T-cell (primary cell): ENCODE measurements at regions not wholly inside any gene's neighbourhood (a gene's known extent, or its start where the extent isn't known, plus 50 kb on each side); places are given as distances from the start of the nearest gene placed in this dataset.

ENCODE experiments used
- ATAC-seq, 4 experiments: fragments of 200-7000 bp in 3 of 4; fragments of 150-1000 bp in 1 of 4; cut with Tn5 transposase; replicated peaks in 1 of 4; 1 replicate in 3 of 4; 2 replicates in 1 of 4; pipeline ENCODE4 v1.10.0; 2021; ENCODE audit warnings: moderate library complexity in 3 of 4, mild to moderate bottlenecking in 2 of 4, moderate number of reproducible peaks in 1 of 4
- CTCF ChIA-PET, 2 donors: fragments of 300-600 bp; sonication (Branson Sonifier 250); formaldehyde crosslinking; loops; one replicate each; lab custom pipeline; 2022; ENCODE audit warnings: antibody characterized with exemption in 2 of 2; lab: Charles Lee
- POLR2A ChIA-PET, 2 donors: fragments of 300-600 bp; sonication (Branson Sonifier 250); formaldehyde crosslinking; loops; one replicate each; lab custom pipeline; 2022; ENCODE audit warnings: antibody characterized with exemption in 2 of 2; lab: Charles Lee
- DNase-seq, 35 experiments: peaks; one replicate each; pipeline versions ENCODE4 v3.0.0 to v3.0.0-alpha.2; 2013 to 2023
- H3K27ac ChIP-seq: one replicate; pipeline ENCODE4 v1.5.1; 2013; ENCODE audit warnings: low read length
- H3K27me3 ChIP-seq, 2 experiments: replicated peaks in 1 of 2; 1 replicate in 1 of 2; 2 replicates in 1 of 2; pipeline versions ENCODE4 v1.6.1 to v1.7.0; 2013; ENCODE audit warnings: low read length in 1 of 2, mixed read lengths in 1 of 2; ENCODE audit not compliant: control insufficient read depth in 2 of 2, insufficient read depth in 2 of 2; ENCODE audit errors: extremely low read depth in 1 of 2
- H3K36me3 ChIP-seq, 2 donors: 1 replicate in 1 of 2; 2 replicates in 1 of 2; pipeline versions ENCODE4 v1.6.1 to v1.7.0; 2013; ENCODE audit warnings: low read length in 1 of 2; ENCODE audit not compliant: control insufficient read depth in 2 of 2, insufficient read depth in 1 of 2; ENCODE audit errors: extremely low read depth in 1 of 2
- H3K4me1 ChIP-seq, 2 experiments: 1 replicate in 1 of 2; 2 replicates in 1 of 2; pipeline versions ENCODE4 v1.6.1 to v1.7.0; 2013; ENCODE audit warnings: low read length in 2 of 2, mixed read lengths in 1 of 2; ENCODE audit not compliant: insufficient read depth in 2 of 2, control insufficient read depth in 1 of 2; ENCODE audit errors: extremely low read depth in 1 of 2
- H3K4me3 ChIP-seq, 2 donors: 1 replicate in 1 of 2; 2 replicates in 1 of 2; pipeline versions ENCODE4 v1.5.1 to v1.7.0; 2013; ENCODE audit warnings: mild to moderate bottlenecking in 2 of 2, low read length in 1 of 2, moderate library complexity in 1 of 2; ENCODE audit not compliant: control insufficient read depth in 1 of 2; ENCODE audit errors: extremely low read depth in 1 of 2
- H3K9me3 ChIP-seq: 2 replicates; pipeline ENCODE4 v1.7.0; 2013
- H3K27ac Mint-ChIP-seq, 2 donors: one replicate each; pipeline ENCODE4 v1.8.0; 2020 to 2021; ENCODE audit warnings: mild to moderate bottlenecking in 2 of 2, mixed read lengths in 2 of 2
- H3K27me3 Mint-ChIP-seq, 2 donors: one replicate each; pipeline ENCODE4 v1.8.0; 2021 to 2022; ENCODE audit warnings: mixed read lengths in 2 of 2
- H3K36me3 Mint-ChIP-seq: one replicate; pipeline ENCODE4 v1.8.0; 2021; ENCODE audit warnings: mixed read lengths
- H3K4me1 Mint-ChIP-seq, 3 donors: one replicate each; pipeline ENCODE4 v1.8.0; 2020 to 2022; ENCODE audit warnings: mixed read lengths in 3 of 3, mild to moderate bottlenecking in 1 of 3
- H3K4me3 Mint-ChIP-seq, 3 donors: one replicate each; pipeline ENCODE4 v1.8.0; 2020 to 2022; ENCODE audit warnings: mild to moderate bottlenecking in 3 of 3, mixed read lengths in 3 of 3, moderate library complexity in 3 of 3
- H3K9me3 Mint-ChIP-seq, 3 donors: one replicate each; pipeline ENCODE4 v1.8.0; 2020 to 2022; ENCODE audit warnings: mixed read lengths in 3 of 3
- WGBS: methylation state at CpG from one replicate; pipeline ENCODE4 v1.1.5; 2013; ENCODE audit warnings: missing lambda C conversion rate; ENCODE audit not compliant: insufficient coverage; 5-methylcytosine and 5-hydroxymethylcytosine counted together

DNA sequence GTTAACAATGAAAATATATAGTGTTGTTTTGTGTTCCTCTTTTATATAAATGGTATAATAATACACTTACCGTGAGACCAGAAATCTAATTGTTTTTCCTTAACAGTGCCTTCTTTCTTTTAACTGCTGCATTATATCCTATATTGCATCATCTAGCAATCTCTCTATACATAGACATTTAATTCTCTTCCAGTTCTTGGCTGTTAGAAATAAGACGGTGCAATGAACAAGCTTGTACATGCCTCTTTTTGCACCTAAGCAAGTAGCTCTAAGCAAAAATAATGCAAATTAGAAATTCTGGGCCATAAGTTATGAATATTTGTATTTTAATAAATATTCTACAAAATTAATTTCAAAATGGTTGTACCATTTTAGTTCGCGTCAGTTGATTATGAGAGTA lies 55.9 kb upstream of the AHR start:
- H3K4me3 Mint-ChIP-seq: no peak overlapping the region
- POLR2A ChIA-PET: no interaction called here
- peaks cover 3% of the 10 kb centered on the region for H3K36me3 Mint-ChIP-seq
- no CpG with 5 or more reads among the region's 4 CpGs for WGBS
- Histone ChIP-seq H3K36me3 (no peaks in the 10 kb centered on the region), H3K4me3 (no peak overlapping the region), H3K27ac (no peak overlapping the region), H3K9me3 (no peaks in the 10 kb centered on the region), H3K4me1 (no peaks in the 10 kb centered on the region), H3K27me3 (no peaks in the 10 kb centered on the region)
- ATAC-seq (no peak), DNase-seq (no peak)
- CTCF ChIA-PET: interaction anchor here in 1 of 2 donors (0.6 kb wide), 1 partner anchor 146 kb away, joined by 3 read pairs; no protein-coding TSS in a partner anchor
- peaks cover 0 to 4% (median 0%) of the 10 kb centered on the region in 3 donors for H3K9me3 Mint-ChIP-seq
- H3K27me3 Mint-ChIP-seq: no peaks in the 10 kb centered on the region
- no peak overlapping the region for H3K27ac Mint-ChIP-seq
- H3K4me1 Mint-ChIP-seq: peaks cover 0 to 4% (median 4%) of the 10 kb centered on the region in 3 donors

DNA sequence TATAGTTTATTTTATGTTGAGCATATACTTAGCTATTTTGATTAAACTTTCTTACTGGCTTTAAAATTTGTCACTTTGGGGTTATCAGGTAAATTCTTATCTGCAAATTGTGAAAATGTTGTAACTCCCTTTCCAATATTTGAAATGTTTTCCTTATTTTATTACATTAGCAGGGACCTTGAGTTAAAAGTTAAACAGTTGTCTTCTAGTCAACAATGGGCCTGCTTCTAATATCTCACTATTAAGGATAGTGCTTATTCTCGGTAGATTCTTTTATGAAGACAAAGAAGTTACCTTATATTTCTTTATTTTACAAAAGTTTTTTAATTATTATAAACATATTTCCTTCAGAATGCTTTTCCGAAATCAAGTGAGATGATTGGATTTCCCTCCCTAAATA lies 53.7 kb upstream of the AHR start:
- POLR2A ChIA-PET: no interaction called here
- CTCF ChIA-PET: no interaction called here

GRCh38 chr7:17247357-17247756 lies 51.1 kb upstream of the AHR start:
- CTCF ChIA-PET: no interaction called here

More for the DNA sequence above, 53.7 kb upstream of the AHR start:
- no peaks in the 10 kb centered on the region for H3K27me3 ChIP-seq
- no peak overlapping the region for H3K27ac ChIP-seq
- Mint-ChIP-seq H3K36me3 (no peaks in the 10 kb centered on the region), H3K9me3 (no peaks in the 10 kb centered on the region), H3K4me3 (no peak overlapping the region), H3K27me3 (no peaks in the 10 kb centered on the region), H3K4me1 (no peaks in the 10 kb centered on the region), H3K27ac (no peak overlapping the region)
- no peak overlapping the region for H3K4me3 ChIP-seq
- H3K4me1 ChIP-seq: no peaks in the 10 kb centered on the region
- no peaks in the 10 kb centered on the region for H3K9me3 ChIP-seq
- DNase-seq (no peak), ATAC-seq (no peak)
- WGBS: no CpG with 5 or more reads among the region's 2 CpGs
- H3K36me3 ChIP-seq: no peaks in the 10 kb centered on the region

GRCh38 chr7:17248527-17248926 lies 49.9 kb upstream of the AHR start:
- Mint-ChIP-seq H3K9me3 (peaks cover 0 to 3% (median 0%) of the 10 kb centered on the region in 3 donors), H3K36me3 (peaks cover 4% of the 10 kb centered on the region), H3K4me3 (no peak overlapping the region), H3K4me1 (peaks cover 2 to 9% (median 8%) of the 10 kb centered on the region in 3 donors), H3K27me3 (no peaks in the 10 kb centered on the region), H3K27ac (no peak overlapping the region)
- POLR2A ChIA-PET: no interaction called here
- CTCF ChIA-PET: no interaction called here
- H3K4me1 ChIP-seq: no peaks in the 10 kb centered on the region
- ATAC-seq: no peak
- no peak overlapping the region for H3K4me3 ChIP-seq
- DNase-seq: no peak
- H3K27ac ChIP-seq: no peak overlapping the region
- WGBS: no CpG with 5 or more reads among the region's 2 CpGs
- H3K9me3 ChIP-seq: no peaks in the 10 kb centered on the region
- H3K36me3 ChIP-seq: no peaks in the 10 kb centered on the region
- no peaks in the 10 kb centered on the region for H3K27me3 ChIP-seq

More at GRCh38 chr7:17247357-17247756, 51.1 kb upstream of the AHR start:
- DNase-seq (no peak), ATAC-seq (no peak)
- WGBS: 97% methylated on average over 6 of the region's 6 CpGs
- no peaks in the 10 kb centered on the region for H3K9me3 ChIP-seq
- Mint-ChIP-seq H3K27ac (no peak overlapping the region), H3K36me3 (no peaks in the 10 kb centered on the region), H3K4me1 (peaks cover 2 to 9% (median 8%) of the 10 kb centered on the region in 3 donors), H3K9me3 (peaks cover 0 to under 1% (median 0%) of the 10 kb centered on the region in 3 donors), H3K27me3 (no peaks in the 10 kb centered on the region), H3K4me3 (no peak overlapping the region)
- H3K4me1 ChIP-seq: no peaks in the 10 kb centered on the region
- no peaks in the 10 kb centered on the region for H3K27me3 ChIP-seq
- no peak overlapping the region for H3K27ac ChIP-seq
- no peaks in the 10 kb centered on the region for H3K36me3 ChIP-seq
- no peak overlapping the region for H3K4me3 ChIP-seq
- POLR2A ChIA-PET: no interaction called here
